ENCODE measurements at regions not wholly inside any gene's neighbourhood (a gene's known extent, or its start where the extent isn't known, plus 50 kb on each side); places are given as distances from the start of the nearest gene placed in this dataset.
A peak's percentile ranks its signal among the peaks of the same experiment; 100 is the strongest.

DNA sequence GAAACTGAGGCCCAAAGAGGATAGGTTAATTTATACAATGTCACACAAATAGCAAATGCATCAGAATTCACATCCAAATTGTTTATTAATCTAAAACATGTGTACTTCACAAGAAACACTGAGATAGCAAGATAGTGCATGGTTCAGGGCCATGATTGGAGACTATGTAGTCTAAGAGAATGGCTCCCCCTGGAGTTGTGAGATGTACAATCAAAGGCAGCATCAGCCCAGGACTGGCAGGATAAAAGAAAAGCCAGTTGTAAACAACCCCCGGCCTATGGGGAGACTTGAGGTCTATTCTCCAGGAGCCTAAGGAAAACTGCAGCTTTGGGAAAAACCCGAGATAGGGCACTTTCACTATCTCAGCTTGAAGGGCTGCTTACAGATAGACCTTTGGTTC lies 511.0 kb downstream of the OMA1 start:
- TF ChIP-seq POLR2A (IDR thresholded peaks at IDR 0.05; ENCODE audit: borderline replicate concordance, extremely low read depth, insufficient read depth, insufficient read length): no peak
- TF ChIP-seq, protein P1, sequence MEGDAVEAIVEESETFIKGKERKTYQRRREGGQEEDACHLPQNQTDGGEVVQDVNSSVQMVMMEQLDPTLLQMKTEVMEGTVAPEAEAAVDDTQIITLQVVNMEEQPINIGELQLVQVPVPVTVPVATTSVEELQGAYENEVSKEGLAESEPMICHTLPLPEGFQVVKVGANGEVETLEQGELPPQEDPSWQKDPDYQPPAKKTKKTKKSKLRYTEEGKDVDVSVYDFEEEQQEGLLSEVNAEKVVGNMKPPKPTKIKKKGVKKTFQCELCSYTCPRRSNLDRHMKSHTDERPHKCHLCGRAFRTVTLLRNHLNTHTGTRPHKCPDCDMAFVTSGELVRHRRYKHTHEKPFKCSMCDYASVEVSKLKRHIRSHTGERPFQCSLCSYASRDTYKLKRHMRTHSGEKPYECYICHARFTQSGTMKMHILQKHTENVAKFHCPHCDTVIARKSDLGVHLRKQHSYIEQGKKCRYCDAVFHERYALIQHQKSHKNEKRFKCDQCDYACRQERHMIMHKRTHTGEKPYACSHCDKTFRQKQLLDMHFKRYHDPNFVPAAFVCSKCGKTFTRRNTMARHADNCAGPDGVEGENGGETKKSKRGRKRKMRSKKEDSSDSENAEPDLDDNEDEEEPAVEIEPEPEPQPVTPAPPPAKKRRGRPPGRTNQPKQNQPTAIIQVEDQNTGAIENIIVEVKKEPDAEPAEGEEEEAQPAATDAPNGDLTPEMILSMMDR (IDR thresholded peaks at IDR 0.05 in 2 of 3, conservative IDR thresholded peaks at IDR 0.05 in 1 of 3; ENCODE audit: borderline replicate concordance in 1 of 3, insufficient read depth in 1 of 3, low read depth in 2 of 3, low read length in 2 of 3): peak in 1 of 3 experiments; percentile 33; a peak in 2 of 6 replicates
- TF ChIP-seq POLR2AphosphoS5 (IDR thresholded peaks at IDR 0.05; ENCODE audit: low read depth, low read length): no peak
- TF ChIP-seq, protein P2, sequence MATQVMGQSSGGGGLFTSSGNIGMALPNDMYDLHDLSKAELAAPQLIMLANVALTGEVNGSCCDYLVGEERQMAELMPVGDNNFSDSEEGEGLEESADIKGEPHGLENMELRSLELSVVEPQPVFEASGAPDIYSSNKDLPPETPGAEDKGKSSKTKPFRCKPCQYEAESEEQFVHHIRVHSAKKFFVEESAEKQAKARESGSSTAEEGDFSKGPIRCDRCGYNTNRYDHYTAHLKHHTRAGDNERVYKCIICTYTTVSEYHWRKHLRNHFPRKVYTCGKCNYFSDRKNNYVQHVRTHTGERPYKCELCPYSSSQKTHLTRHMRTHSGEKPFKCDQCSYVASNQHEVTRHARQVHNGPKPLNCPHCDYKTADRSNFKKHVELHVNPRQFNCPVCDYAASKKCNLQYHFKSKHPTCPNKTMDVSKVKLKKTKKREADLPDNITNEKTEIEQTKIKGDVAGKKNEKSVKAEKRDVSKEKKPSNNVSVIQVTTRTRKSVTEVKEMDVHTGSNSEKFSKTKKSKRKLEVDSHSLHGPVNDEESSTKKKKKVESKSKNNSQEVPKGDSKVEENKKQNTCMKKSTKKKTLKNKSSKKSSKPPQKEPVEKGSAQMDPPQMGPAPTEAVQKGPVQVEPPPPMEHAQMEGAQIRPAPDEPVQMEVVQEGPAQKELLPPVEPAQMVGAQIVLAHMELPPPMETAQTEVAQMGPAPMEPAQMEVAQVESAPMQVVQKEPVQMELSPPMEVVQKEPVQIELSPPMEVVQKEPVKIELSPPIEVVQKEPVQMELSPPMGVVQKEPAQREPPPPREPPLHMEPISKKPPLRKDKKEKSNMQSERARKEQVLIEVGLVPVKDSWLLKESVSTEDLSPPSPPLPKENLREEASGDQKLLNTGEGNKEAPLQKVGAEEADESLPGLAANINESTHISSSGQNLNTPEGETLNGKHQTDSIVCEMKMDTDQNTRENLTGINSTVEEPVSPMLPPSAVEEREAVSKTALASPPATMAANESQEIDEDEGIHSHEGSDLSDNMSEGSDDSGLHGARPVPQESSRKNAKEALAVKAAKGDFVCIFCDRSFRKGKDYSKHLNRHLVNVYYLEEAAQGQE (IDR thresholded peaks at IDR 0.05; ENCODE audit: low read depth): no peak
- TF ChIP-seq EGR1 (IDR thresholded peaks at IDR 0.05; ENCODE audit: low read depth): no peak
- no peak for TF ChIP-seq ELF1 (IDR thresholded peaks at IDR 0.05; ENCODE audit: borderline replicate concordance, low read depth)
- TF ChIP-seq EZH2 (IDR thresholded peaks at IDR 0.05): no peak
- TF ChIP-seq SRF (IDR thresholded peaks at IDR 0.05; ENCODE audit: low read depth): no peak
- TF ChIP-seq YY1 (IDR thresholded peaks at IDR 0.05; ENCODE audit: extremely low read depth, insufficient replicate concordance, low read depth, low read length): no peak
- TF ChIP-seq FOSL1 (IDR thresholded peaks at IDR 0.05; ENCODE audit: low read depth): no peak
- TF ChIP-seq EZH2phosphoT487 (IDR thresholded peaks at IDR 0.05; ENCODE audit: borderline replicate concordance): no peak
- no peak for TF ChIP-seq ZNF274 (IDR thresholded peaks at IDR 0.05; ENCODE audit: low read depth, low read length)
- TF ChIP-seq, protein P3, sequence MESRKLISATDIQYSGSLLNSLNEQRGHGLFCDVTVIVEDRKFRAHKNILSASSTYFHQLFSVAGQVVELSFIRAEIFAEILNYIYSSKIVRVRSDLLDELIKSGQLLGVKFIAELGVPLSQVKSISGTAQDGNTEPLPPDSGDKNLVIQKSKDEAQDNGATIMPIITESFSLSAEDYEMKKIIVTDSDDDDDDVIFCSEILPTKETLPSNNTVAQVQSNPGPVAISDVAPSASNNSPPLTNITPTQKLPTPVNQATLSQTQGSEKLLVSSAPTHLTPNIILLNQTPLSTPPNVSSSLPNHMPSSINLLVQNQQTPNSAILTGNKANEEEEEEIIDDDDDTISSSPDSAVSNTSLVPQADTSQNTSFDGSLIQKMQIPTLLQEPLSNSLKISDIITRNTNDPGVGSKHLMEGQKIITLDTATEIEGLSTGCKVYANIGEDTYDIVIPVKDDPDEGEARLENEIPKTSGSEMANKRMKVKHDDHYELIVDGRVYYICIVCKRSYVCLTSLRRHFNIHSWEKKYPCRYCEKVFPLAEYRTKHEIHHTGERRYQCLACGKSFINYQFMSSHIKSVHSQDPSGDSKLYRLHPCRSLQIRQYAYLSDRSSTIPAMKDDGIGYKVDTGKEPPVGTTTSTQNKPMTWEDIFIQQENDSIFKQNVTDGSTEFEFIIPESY (IDR thresholded peaks at IDR 0.05; ENCODE audit: extremely low read depth, insufficient replicate concordance, low read length): no peak
